Progenitor cell of endocrine pancreas (in vitro differentiated cells): ENCODE measurements at regions not wholly inside any gene's neighbourhood (a gene's known extent, or its start where the extent isn't known, plus 50 kb on each side); places are given as distances from the start of the nearest gene placed in this dataset.

Experiments
- DNase-seq: peaks from one replicate; pipeline ENCODE4 v3.0.0; 2021; ENCODE audit warnings: low spot score; ENCODE audit not compliant: unreplicated experiment
- H3K27ac Mint-ChIP-seq: 2 replicates; pipeline ENCODE4 v1.8.0; 2021; ENCODE audit warnings: mild to moderate bottlenecking, moderate library complexity, mixed read lengths
- H3K27me3 Mint-ChIP-seq: 2 replicates; pipeline ENCODE4 v1.8.0; 2021; ENCODE audit warnings: mixed read lengths
- H3K36me3 Mint-ChIP-seq: 2 replicates; pipeline ENCODE4 v1.8.0; 2022; ENCODE audit warnings: mixed read lengths; ENCODE audit not compliant: insufficient read depth
- H3K4me1 Mint-ChIP-seq: 2 replicates; pipeline ENCODE4 v1.8.0; 2021; ENCODE audit warnings: low read depth, mixed read lengths
- H3K4me3 Mint-ChIP-seq: 2 replicates; pipeline ENCODE4 v1.8.0; 2021; ENCODE audit warnings: low read depth, mild to moderate bottlenecking, moderate library complexity, mixed read lengths
- H3K9me3 Mint-ChIP-seq: 2 replicates; pipeline ENCODE4 v1.8.0; 2021; ENCODE audit warnings: low read depth, mixed read lengths
- CTCF ChIP-seq: fragments of 200-600 bp; sonication (generic); IDR thresholded peaks from one replicate; pipeline ENCODE4 v1.5.0; 2021; ENCODE audit warnings: antibody characterized with exemption, mild to moderate bottlenecking; ENCODE audit not compliant: unreplicated experiment

GRCh38 chr7:112970771-112971170 lies 115.9 kb downstream of the GPR85 start:
- Mint-ChIP-seq H3K4me1 (no peaks in the 10 kb centered on the region), H3K9me3 (no peaks in the 10 kb centered on the region), H3K36me3 (no peaks in the 10 kb centered on the region), H3K4me3 (no peak overlapping the region), H3K27me3 (no peaks in the 10 kb centered on the region), H3K27ac (no peak overlapping the region)
- DNase-seq, result no peak
- TF ChIP-seq CTCF, result no peak

- Mint-ChIP-seq H3K4me1 (no peaks in the 10 kb centered on the region), H3K27ac (no peak overlapping the region), H3K9me3 (no peaks in the 10 kb centered on the region), H3K27me3 (peaks cover under 1% of the 10 kb centered on the region), H3K36me3 (no peaks in the 10 kb centered on the region), H3K4me3 (no peak overlapping the region)
- TF ChIP-seq CTCF, result no peak
- DNase-seq, result no peak
These were observed 116.7 kb downstream of the GPR85 start for GRCh38 chr7:112969946-112970345.

DNA sequence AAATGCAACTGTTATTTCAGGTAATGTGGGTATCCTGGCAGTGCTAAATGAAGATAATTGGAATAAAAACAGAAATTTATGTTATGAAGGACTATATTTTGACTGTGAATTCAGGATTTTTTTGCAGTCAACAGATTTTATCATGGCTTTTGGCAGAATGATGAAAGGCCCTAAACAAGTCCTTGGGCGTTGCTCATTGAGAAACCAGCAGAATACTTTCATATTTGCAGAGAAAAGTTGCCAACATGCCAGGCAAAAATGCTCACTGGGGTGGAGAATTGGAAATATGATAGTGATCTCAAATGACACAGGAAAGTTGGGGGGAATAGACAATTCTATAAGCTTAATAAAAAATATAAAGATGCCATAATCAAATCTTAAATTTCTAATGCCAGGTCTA lies 121.1 kb downstream of the GPR85 start:
- Mint-ChIP-seq H3K27ac (no peak overlapping the region), H3K4me3 (no peak overlapping the region), H3K9me3 (no peaks in the 10 kb centered on the region), H3K36me3 (no peaks in the 10 kb centered on the region), H3K4me1 (no peaks in the 10 kb centered on the region), H3K27me3 (peaks cover 9% of the 10 kb centered on the region)
- DNase-seq, result no peak
- TF ChIP-seq CTCF, result no peak

GRCh38 chr7:112963634-112964033 lies 123.0 kb downstream of the GPR85 start:
- no peaks in the 10 kb centered on the region for H3K4me1 Mint-ChIP-seq
- no peaks in the 10 kb centered on the region for H3K36me3 Mint-ChIP-seq
- H3K27me3 Mint-ChIP-seq, result peaks cover 9% of the 10 kb centered on the region
- H3K9me3 Mint-ChIP-seq, result no peaks in the 10 kb centered on the region
- no peak overlapping the region for H3K4me3 Mint-ChIP-seq
- DNase-seq, result no peak
- TF ChIP-seq CTCF, result no peak
- H3K27ac Mint-ChIP-seq, result no peak overlapping the region

- H3K27ac Mint-ChIP-seq, result no peak overlapping the region
- no peak overlapping the region for H3K4me3 Mint-ChIP-seq
- peaks cover 9% of the 10 kb centered on the region for H3K27me3 Mint-ChIP-seq
- H3K4me1 Mint-ChIP-seq, result no peaks in the 10 kb centered on the region
- TF ChIP-seq CTCF, result no peak
- no peaks in the 10 kb centered on the region for H3K36me3 Mint-ChIP-seq
- H3K9me3 Mint-ChIP-seq, result no peaks in the 10 kb centered on the region
- no peak for DNase-seq
These were observed 123.8 kb downstream of the GPR85 start for GRCh38 chr7:112962815-112963214.
